Suppressor macrophage treated with lipopolysaccharide for 1 hour (primary cell): ENCODE measurements at regions not wholly inside any gene's neighbourhood (a gene's known extent, or its start where the extent isn't known, plus 50 kb on each side); places are given as distances from the start of the nearest gene placed in this dataset.
"Not testable (repeated sequence)": the region's sequence is repeated elsewhere in the genome, so short reads cannot be mapped to it uniquely, and the experiment has no call there.

Experiments
- DNase-seq, 3 donors: peaks; one replicate each; pipeline ENCODE4 v3.0.0-alpha.2; 2020 to 2022

GRCh38 chr6:5836597-5836996, 170.1 kb downstream of the NRN1 start:
- not testable (repeated sequence) for DNase-seq

- no peak for DNase-seq
These were observed 173.6 kb downstream of the NRN1 start for GRCh38 chr6:5833120-5833519.

- no peak for DNase-seq
These were observed 174.1 kb downstream of the NRN1 start for GRCh38 chr6:5832668-5833067.

GRCh38 chr6:5831219-5831862, 175.4 kb downstream of the NRN1 start:
- peak; percentile 60 to 67 (median 64) for DNase-seq

GRCh38 chr6:5828296-5828695, 178.4 kb downstream of the NRN1 start:
- DNase-seq = no peak

GRCh38 chr6:5827056-5827904, 179.4 kb downstream of the NRN1 start:
- no peak for DNase-seq

GRCh38 chr6:5824382-5824983, 182.2 kb downstream of the NRN1 start:
- not testable (repeated sequence) for DNase-seq
